AG08396 (cell line): ENCODE measurements at regions not wholly inside any gene's neighbourhood (a gene's known extent, or its start where the extent isn't known, plus 50 kb on each side); places are given as distances from the start of the nearest gene placed in this dataset.
A peak's percentile ranks its signal among the peaks of the same experiment; 100 is the strongest.
"Not testable (repeated sequence)": the region's sequence is repeated elsewhere in the genome, so short reads cannot be mapped to it uniquely, and the experiment has no call there.

Experiments
- DNase-seq: peaks from one replicate; pipeline ENCODE4 v3.0.0; 2012; ENCODE audit warnings: low spot score, mixed read lengths

GRCh38 chr20:1845163-1845523, 50.1 kb upstream of the SIRPA start:
- no peak for DNase-seq

- DNase-seq, result peak; percentile 51
Observed at GRCh38 chr20:1844325-1845162, 50.7 kb upstream of the SIRPA start.

- no peak for DNase-seq
Observed at GRCh38 chr20:1842281-1842680, 52.9 kb upstream of the SIRPA start.

GRCh38 chr20:1841554-1842140, 53.6 kb upstream of the SIRPA start:
- peak; percentile 33 for DNase-seq

- DNase-seq, result no peak
Observed at GRCh38 chr20:1840817-1841553, 54.2 kb upstream of the SIRPA start.

- not testable (repeated sequence) for DNase-seq
Observed at GRCh38 chr20:1839376-1840317, 55.6 kb upstream of the SIRPA start.

- no peak for DNase-seq
Observed at GRCh38 chr20:1838556-1839279, 56.5 kb upstream of the SIRPA start.

- DNase-seq, result no peak
Observed at GRCh38 chr20:1835186-1836035, 59.8 kb upstream of the SIRPA start.

- no peak for DNase-seq
Observed at GRCh38 chr20:1833728-1834726, 61.2 kb upstream of the SIRPA start.

GRCh38 chr20:1833216-1833615, 62.0 kb upstream of the SIRPA start:
- no peak for DNase-seq

GRCh38 chr20:1832634-1833033, 62.6 kb upstream of the SIRPA start:
- no peak for DNase-seq

GRCh38 chr20:1831606-1832005, 63.6 kb upstream of the SIRPA start:
- DNase-seq, result no peak

- DNase-seq, result no peak
Observed at GRCh38 chr20:1831096-1831495, 64.1 kb upstream of the SIRPA start.

GRCh38 chr20:1830240-1830639, 65.0 kb upstream of the SIRPA start:
- peak; percentile 94 for DNase-seq

- no peak for DNase-seq
Observed at GRCh38 chr20:1829531-1829930, 65.7 kb upstream of the SIRPA start.

- DNase-seq, result no peak
Observed at GRCh38 chr20:1828786-1829131, 66.4 kb upstream of the SIRPA start.

- no peak for DNase-seq
Observed at GRCh38 chr20:1827974-1828785, 67.0 kb upstream of the SIRPA start.

GRCh38 chr20:1827510-1827973, 67.7 kb upstream of the SIRPA start:
- DNase-seq, result no peak
